Vagina (tissue), 2 donors: ENCODE measurements at regions not wholly inside any gene's neighbourhood (a gene's known extent, or its start where the extent isn't known, plus 50 kb on each side); places are given as distances from the start of the nearest gene placed in this dataset.

Experiments used
- DNase-seq, 2 donors: peaks; one replicate each; pipeline ENCODE4 v3.0.0-alpha.2; 2017; ENCODE audit errors: extremely low spot score in 2 of 2
- H3K27ac ChIP-seq: fragments of 200-600 bp; sonication (generic); one replicate; pipeline ENCODE4 v1.5.1; 2019
- H3K27me3 ChIP-seq: fragments of 200-600 bp; sonication (generic); one replicate; pipeline ENCODE4 v1.5.1; 2019
- H3K36me3 ChIP-seq, 2 donors: fragments of 200-600 bp; sonication (generic); one replicate each; pipeline ENCODE4 v1.5.1; 2017 to 2019
- H3K4me1 ChIP-seq: fragments of 200-600 bp; sonication (generic); one replicate; pipeline ENCODE4 v1.5.1; 2019
- H3K4me3 ChIP-seq, 2 donors: fragments of 200-600 bp; sonication (generic); 1 replicate in 1 of 2; 2 replicates in 1 of 2; pipeline ENCODE4 v1.5.1; 2016 to 2019
- H3K9me3 ChIP-seq: fragments of 200-600 bp; sonication (generic); one replicate; pipeline ENCODE4 v1.5.1; 2019
- CTCF ChIP-seq, 3 experiments: fragments of 450-650 bp in 2 of 3; fragments of 200-600 bp in 1 of 3; sonication (generic) in 1 of 3; IDR thresholded peaks; one replicate each; pipeline ENCODE4 v1.5.1; 2017 to 2019; ENCODE audit warnings: antibody characterized with exemption in 3 of 3, mild to moderate bottlenecking in 2 of 3, moderate library complexity in 2 of 3
- POLR2A ChIP-seq, 2 donors: fragments of 450-650 bp; IDR thresholded peaks; one replicate each; pipeline ENCODE4 v1.6.1; 2017; ENCODE audit warnings: antibody characterized with exemption in 2 of 2, mild to moderate bottlenecking in 2 of 2, moderate library complexity in 2 of 2
- POLR2AphosphoS5 ChIP-seq, 2 donors: sonication (generic); formaldehyde crosslinking; IDR thresholded peaks; one replicate each; pipeline ENCODE4 v1.9.0; 2017; ENCODE audit warnings: antibody characterized with exemption in 2 of 2, mild to moderate bottlenecking in 2 of 2, low read depth in 1 of 2; ENCODE audit not compliant: insufficient read depth in 1 of 2
- intact Hi-C: fragments of 100-400 bp; cut with DNase I; formaldehyde crosslinking; loops from one replicate; pipeline ENCODE4 v1.15.1; 2023

- intact Hi-C loops: no loop called here
- no peak overlapping the region for H3K27ac ChIP-seq
- no peak for DNase-seq
- H3K4me3 ChIP-seq: no peak overlapping the region
- no peaks in the 10 kb centered on the region for H3K9me3 ChIP-seq
- no peaks in the 10 kb centered on the region for H3K4me1 ChIP-seq
- H3K36me3 ChIP-seq: no peaks in the 10 kb centered on the region
- TF ChIP-seq POLR2A (IDR thresholded peaks at IDR 0.05): no peak
- TF ChIP-seq POLR2AphosphoS5 (IDR thresholded peaks at IDR 0.05; ENCODE audit: insufficient read depth in 1 of 2, low read depth in 1 of 2): no peak
- TF ChIP-seq CTCF (IDR thresholded peaks at IDR 0.05): no peak
- no peaks in the 10 kb centered on the region for H3K27me3 ChIP-seq
Observed at GRCh38 chr3:95168526-95168925, 1105.7 kb downstream of the NSUN3 start.

DNA sequence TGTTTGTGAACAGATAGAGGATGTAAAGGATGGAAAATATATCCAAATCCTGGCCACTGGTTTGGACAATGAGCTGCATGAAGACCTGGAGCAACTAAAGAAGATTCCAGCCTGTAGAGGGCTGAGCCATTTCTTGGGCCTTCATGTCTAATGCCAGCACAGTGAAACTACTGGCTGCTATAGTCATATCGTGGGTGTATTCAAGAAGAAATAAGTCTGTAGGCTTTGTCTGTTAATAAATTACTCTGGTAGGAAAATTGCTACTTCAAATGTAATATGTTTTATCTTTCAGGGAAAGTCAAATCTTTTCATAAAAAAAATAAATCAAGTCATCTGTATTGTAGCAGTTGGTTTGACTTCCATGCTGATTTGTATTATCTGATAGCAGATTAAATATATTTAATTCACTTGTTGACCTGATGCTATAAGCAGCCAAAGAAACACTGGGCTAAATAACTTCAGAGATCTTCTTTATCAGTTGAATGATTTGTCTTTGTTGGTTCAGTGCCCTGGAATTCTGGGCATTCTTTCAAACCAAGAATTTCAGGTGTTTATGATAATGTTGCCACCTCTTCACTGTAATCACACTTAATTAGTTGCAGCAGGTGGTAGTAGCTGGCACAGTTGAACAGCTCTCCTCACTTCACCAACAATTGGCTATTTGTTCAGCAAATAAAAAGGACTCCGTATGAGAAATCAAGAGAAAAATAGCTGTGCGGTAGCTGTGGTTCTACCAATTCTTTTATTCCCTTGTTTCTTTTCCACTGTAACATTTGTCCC lies 1109.5 kb downstream of the NSUN3 start:
- TF ChIP-seq CTCF (IDR thresholded peaks at IDR 0.05): no peak
- TF ChIP-seq POLR2A (IDR thresholded peaks at IDR 0.05): no peak
- no peak for TF ChIP-seq POLR2AphosphoS5 (IDR thresholded peaks at IDR 0.05; ENCODE audit: insufficient read depth in 1 of 2, low read depth in 1 of 2)
- Histone ChIP-seq H3K27me3 (no peaks in the 10 kb centered on the region), H3K4me1 (no peaks in the 10 kb centered on the region), H3K4me3 (no peak overlapping the region), H3K27ac (no peak overlapping the region), H3K9me3 (no peaks in the 10 kb centered on the region), H3K36me3 (no peaks in the 10 kb centered on the region)
- DNase-seq: no peak
- intact Hi-C loops: no loop called here

- no peaks in the 10 kb centered on the region for H3K27me3 ChIP-seq
- H3K27ac ChIP-seq: no peak overlapping the region
- TF ChIP-seq CTCF (IDR thresholded peaks at IDR 0.05): no peak
- no peak for TF ChIP-seq POLR2AphosphoS5 (IDR thresholded peaks at IDR 0.05; ENCODE audit: insufficient read depth in 1 of 2, low read depth in 1 of 2)
- no peak for TF ChIP-seq POLR2A (IDR thresholded peaks at IDR 0.05)
- intact Hi-C loops: no loop called here
- no peaks in the 10 kb centered on the region for H3K36me3 ChIP-seq
- no peak overlapping the region for H3K4me3 ChIP-seq
- H3K4me1 ChIP-seq: no peaks in the 10 kb centered on the region
- no peaks in the 10 kb centered on the region for H3K9me3 ChIP-seq
- DNase-seq: no peak
Observed at GRCh38 chr3:95177096-95177495, 1114.2 kb downstream of the NSUN3 start.

DNA sequence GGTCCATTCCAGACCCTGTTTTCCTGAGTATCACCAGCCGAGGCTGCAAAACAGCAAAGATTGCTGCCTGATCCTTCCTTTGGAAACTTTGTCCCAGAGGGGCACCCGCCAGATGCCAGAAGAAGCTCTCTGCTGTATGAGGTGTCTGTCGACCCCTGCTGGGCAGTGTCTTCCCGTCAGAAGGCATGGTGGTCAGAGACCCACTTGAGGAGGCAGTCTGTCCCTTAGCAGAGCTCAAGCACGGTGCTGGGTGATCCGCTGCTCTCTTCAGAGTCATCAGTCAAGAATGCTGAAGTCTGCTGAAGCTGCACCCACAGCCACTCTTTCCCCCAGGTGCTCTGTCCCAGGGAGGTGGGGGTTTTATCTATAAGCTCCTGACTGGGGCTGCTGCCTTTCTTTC lies 1121.2 kb downstream of the NSUN3 start:
- no peak for DNase-seq
- intact Hi-C loops: no loop called here
- TF ChIP-seq POLR2AphosphoS5 (IDR thresholded peaks at IDR 0.05; ENCODE audit: insufficient read depth in 1 of 2, low read depth in 1 of 2) (no peak), CTCF (IDR thresholded peaks at IDR 0.05) (no peak), POLR2A (IDR thresholded peaks at IDR 0.05) (no peak)
- H3K27ac ChIP-seq: no peak overlapping the region
- H3K9me3 ChIP-seq: no peaks in the 10 kb centered on the region
- H3K4me3 ChIP-seq: no peak overlapping the region
- H3K4me1 ChIP-seq: no peaks in the 10 kb centered on the region
- H3K27me3 ChIP-seq: no peaks in the 10 kb centered on the region
- no peaks in the 10 kb centered on the region for H3K36me3 ChIP-seq

GRCh38 chr3:95189348-95189747 lies 1126.5 kb downstream of the NSUN3 start:
- TF ChIP-seq CTCF (IDR thresholded peaks at IDR 0.05) (no peak), POLR2A (IDR thresholded peaks at IDR 0.05) (no peak), POLR2AphosphoS5 (IDR thresholded peaks at IDR 0.05; ENCODE audit: insufficient read depth in 1 of 2, low read depth in 1 of 2) (no peak)
- Histone ChIP-seq H3K4me1 (no peaks in the 10 kb centered on the region), H3K9me3 (no peaks in the 10 kb centered on the region), H3K27ac (no peak overlapping the region), H3K27me3 (no peaks in the 10 kb centered on the region), H3K4me3 (no peak overlapping the region), H3K36me3 (no peaks in the 10 kb centered on the region)
- intact Hi-C loops: no loop called here
- DNase-seq: no peak
